Small intestine (tissue), 7 donors: ENCODE measurements at regions not wholly inside any gene's neighbourhood (a gene's known extent, or its start where the extent isn't known, plus 50 kb on each side); places are given as distances from the start of the nearest gene placed in this dataset.
"Not testable (repeated sequence)": the region's sequence is repeated elsewhere in the genome, so short reads cannot be mapped to it uniquely, and the experiment has no call there.

Source experiments
- DNase-seq, 2 donors: peaks; one replicate each; pipeline versions ENCODE4 v3.0.0 to v3.0.0-alpha.2; 2013
- FAIRE-seq: peaks from 2 replicates; lab custom pipeline; 2012; peaks lifted over from hg19 to GRCh38; lab: Jason Lieb, UNC
- H3K27ac ChIP-seq, 3 donors: one replicate each; pipeline ENCODE4 v1.5.1; 2013; ENCODE audit warnings: low read length in 2 of 3, mild to moderate bottlenecking in 2 of 3, control low read depth in 1 of 3, inconsistent platforms in 1 of 3, low read depth in 1 of 3, moderate library complexity in 1 of 3
- H3K27me3 ChIP-seq, 3 donors: one replicate each; pipeline ENCODE4 v1.6.1; 2013; ENCODE audit warnings: low read length in 3 of 3, inconsistent platforms in 1 of 3; ENCODE audit not compliant: control insufficient read depth in 3 of 3, insufficient read depth in 3 of 3
- H3K36me3 ChIP-seq, 3 donors: one replicate each; pipeline ENCODE4 v1.6.1; 2013; ENCODE audit warnings: low read length in 3 of 3, inconsistent platforms in 1 of 3, low read depth in 1 of 3, mild to moderate bottlenecking in 1 of 3, moderate library complexity in 1 of 3; ENCODE audit not compliant: control insufficient read depth in 3 of 3, insufficient read depth in 2 of 3
- H3K4me1 ChIP-seq, 3 donors: one replicate each; pipeline ENCODE4 v1.6.1; 2013; ENCODE audit warnings: low read length in 2 of 3, inconsistent platforms in 1 of 3, low read depth in 1 of 3, mild to moderate bottlenecking in 1 of 3, moderate library complexity in 1 of 3; ENCODE audit not compliant: control insufficient read depth in 3 of 3, insufficient read depth in 2 of 3
- H3K4me3 ChIP-seq, 3 donors: one replicate each; pipeline ENCODE4 v1.5.1; 2013; ENCODE audit warnings: low read length in 3 of 3, control low read depth in 1 of 3, inconsistent platforms in 1 of 3, low read depth in 1 of 3, mild to moderate bottlenecking in 1 of 3, moderate library complexity in 1 of 3
- H3K9me3 ChIP-seq, 2 donors: one replicate each; pipeline ENCODE4 v1.6.1; 2013; ENCODE audit warnings: low read depth in 1 of 2, low read length in 1 of 2; ENCODE audit not compliant: control insufficient read depth in 2 of 2, insufficient read depth in 1 of 2
- WGBS, 3 donors: extraction: QIAGEN DNeasy Blood & Tissue Kit; methylation state at CpG; one replicate each; pipeline ENCODE4 v1.1.7; 2013; 5-methylcytosine and 5-hydroxymethylcytosine counted together
- donor health status: healthy with polysubstance abuse.
- donor health status: control.
- donor health status: control.
- donor health status: Bipolar disorder and iron deficiency.
- donor health status: healthy.

DNA sequence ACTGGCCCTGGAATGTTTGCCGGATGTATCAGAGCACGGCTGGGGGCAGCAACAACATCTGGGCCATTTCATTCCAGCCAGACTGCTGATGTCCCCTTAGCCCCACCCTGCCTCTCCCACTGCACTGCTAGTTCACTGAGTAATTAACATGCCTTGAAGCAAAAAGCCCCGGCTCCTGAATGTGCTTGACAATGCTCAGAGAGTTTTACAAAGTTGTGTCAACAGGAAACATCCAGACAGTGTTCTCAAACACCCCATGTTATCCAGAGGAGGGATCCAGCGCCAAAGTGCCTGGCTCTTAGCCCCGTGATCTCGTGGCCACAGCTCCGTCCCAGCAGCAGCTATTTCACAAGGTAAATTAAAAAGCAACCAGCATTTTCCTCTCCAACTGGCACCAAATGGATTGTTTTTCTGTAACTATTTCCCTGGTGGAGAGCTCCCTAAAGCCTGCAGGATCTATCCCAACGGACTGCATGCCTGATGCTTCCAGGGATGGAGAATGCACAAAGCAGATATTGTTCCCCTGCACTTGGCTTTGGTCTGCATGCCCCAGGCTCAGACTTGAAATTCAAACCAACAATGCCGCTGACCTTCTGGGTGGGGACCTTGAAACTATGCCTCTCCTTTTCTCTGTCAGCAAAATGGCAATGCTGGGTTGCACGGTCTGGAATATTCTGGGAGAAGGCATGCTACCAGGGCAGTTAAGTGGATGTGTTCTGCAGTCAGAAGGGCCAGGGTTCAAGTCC is 115.6 kb upstream of the CDH5 start:
- Histone ChIP-seq H3K36me3 (no peaks in the 10 kb centered on the region), H3K27ac (peak overlapping the region in 2 of 3 donors; percentile 42 to 68), H3K9me3 (no peaks in the 10 kb centered on the region), H3K4me3 (no peak overlapping the region), H3K4me1 (no peaks in the 10 kb centered on the region), H3K27me3 (no peaks in the 10 kb centered on the region)
- FAIRE-seq (no peak), DNase-seq (peak in 1 of 2 donors; percentile 21)
- WGBS, 3 donors = 41 to 47% (median 42%) methylated on average over 10 of the region's 10 CpGs

DNA sequence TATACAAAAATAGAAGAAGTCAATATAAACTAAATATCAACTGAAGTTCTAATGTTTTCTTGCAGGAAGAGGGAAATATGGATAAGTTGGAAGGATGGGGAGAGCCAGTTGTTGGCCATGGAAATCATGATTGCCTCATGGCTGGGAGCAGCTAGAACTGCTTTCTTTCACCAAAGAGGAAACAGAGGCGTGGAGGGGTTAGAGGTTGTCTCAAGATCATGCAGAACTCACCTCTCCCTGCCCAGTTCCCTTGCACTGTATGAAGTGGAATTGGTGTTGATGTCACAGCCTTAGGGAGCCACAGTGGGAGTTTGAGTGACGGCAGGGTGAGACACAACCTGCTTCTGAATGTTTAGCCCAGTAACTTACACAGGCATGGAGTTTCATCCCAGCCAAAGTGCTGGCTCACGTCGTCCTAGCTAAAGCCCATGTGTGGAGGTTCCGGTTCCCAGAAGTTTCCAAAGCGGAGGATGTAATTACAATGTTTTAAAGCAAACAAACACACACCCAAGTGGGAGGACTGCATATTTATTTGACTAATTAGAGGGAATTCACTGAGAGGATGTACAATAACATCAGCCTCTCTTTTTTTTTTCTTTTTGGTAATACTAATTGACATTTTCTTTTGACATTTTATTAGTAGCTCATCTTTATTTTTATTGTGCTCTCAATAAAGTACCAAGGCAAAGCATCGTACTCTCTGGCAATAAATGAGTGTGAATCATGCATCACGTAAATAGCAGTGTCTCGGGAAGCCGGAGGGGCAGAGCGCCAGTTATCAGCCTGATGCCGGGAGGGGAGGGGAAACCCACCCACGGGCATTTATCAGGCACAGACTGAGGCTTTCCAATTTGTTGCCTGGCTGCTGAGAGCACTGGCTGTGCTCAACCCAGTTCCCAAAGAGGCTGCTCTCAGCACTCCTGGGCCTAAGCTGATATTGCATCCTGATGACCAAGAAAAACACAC is 118.7 kb upstream of the CDH5 start:
- peak overlapping the region in 1 of 3 donors; percentile 71 for H3K27ac ChIP-seq
- H3K27me3 ChIP-seq = no peaks in the 10 kb centered on the region
- DNase-seq = no peak
- H3K4me3 ChIP-seq = no peak overlapping the region
- no peaks in the 10 kb centered on the region for H3K9me3 ChIP-seq
- FAIRE-seq = no peak
- WGBS, 3 donors = 25 to 39% (median 29%) methylated on average over 13 of the region's 13 CpGs
- no peaks in the 10 kb centered on the region for H3K36me3 ChIP-seq
- H3K4me1 ChIP-seq = no peaks in the 10 kb centered on the region

DNA sequence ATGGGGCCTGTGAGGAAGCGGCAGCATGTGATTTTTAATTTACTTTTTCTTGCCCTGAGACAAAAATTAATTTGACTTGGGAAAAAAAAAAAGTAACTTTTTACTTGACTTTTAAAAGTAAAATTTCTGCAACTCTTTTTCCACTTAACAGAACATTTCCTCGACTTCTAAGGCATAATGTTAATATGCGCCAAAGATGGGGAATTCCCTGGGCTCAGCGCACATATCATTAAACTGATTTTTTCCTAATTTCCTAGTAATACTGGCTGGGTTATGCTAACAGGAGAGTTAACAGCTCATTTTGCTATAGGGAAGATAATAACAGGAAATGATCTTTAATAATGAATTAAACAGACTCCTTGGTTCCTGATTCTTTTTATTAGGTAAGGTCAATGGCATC is 120.6 kb upstream of the CDH5 start:
- FAIRE-seq (no peak), DNase-seq (no peak)
- Histone ChIP-seq H3K27me3 (no peaks in the 10 kb centered on the region), H3K36me3 (no peaks in the 10 kb centered on the region), H3K4me3 (no peak overlapping the region), H3K9me3 (no peaks in the 10 kb centered on the region), H3K27ac (no peak overlapping the region), H3K4me1 (no peaks in the 10 kb centered on the region)
- WGBS, 3 donors = 61 to 82% (median 71%) methylated on average over 4 of the region's 4 CpGs

DNA sequence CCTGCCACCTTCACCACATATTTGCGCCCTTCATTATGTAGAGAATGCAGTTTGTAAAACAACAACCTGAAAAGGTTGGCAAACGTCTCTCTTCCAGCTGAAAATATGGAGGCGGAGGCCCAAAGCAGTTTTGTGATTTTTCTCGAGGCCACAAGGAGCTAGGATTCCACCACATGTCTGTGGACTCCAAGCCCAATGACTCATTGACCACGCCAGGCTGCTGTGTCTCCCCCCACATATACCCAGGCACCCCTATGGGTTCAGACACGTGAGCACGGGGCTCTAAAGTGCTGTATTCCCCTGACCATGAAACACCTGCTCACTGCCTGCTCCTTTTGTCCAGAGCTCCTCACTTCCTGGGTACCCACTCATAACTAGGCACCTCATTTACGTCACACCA is 121.4 kb upstream of the CDH5 start:
- Histone ChIP-seq H3K36me3 (no peaks in the 10 kb centered on the region), H3K4me1 (no peaks in the 10 kb centered on the region), H3K27me3 (no peaks in the 10 kb centered on the region), H3K27ac (no peak overlapping the region), H3K4me3 (no peak overlapping the region), H3K9me3 (no peaks in the 10 kb centered on the region)
- FAIRE-seq (no peak), DNase-seq (no peak)
- 78 to 83% (median 82%) methylated on average over 8 of the region's 8 CpGs for WGBS, 3 donors

DNA sequence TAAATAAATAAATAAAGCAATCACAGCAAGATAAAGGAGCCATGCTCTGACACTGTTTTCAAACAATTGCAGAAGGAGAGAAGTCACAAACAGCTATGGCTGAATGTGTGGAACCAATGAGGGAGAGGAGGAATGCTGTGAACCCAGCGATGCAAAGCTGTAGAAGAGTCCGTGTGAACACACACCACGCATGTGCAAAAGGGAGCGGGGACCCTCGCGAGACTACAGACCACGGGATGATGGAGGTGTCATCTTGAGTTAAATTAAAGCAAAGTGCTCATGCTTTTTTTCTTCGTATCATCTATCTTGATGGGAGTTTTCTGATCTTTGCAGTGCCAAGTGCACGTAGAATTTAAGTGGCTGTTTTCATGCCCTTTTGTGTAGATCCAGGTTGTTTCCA is 123.8 kb upstream of the CDH5 start:
- 92 to 95% (median 93%) methylated on average over 9 of the region's 9 CpGs for WGBS, 3 donors
- no peaks in the 10 kb centered on the region for H3K36me3 ChIP-seq
- DNase-seq = no peak
- H3K4me1 ChIP-seq = no peaks in the 10 kb centered on the region
- H3K4me3 ChIP-seq = no peak overlapping the region
- no peak overlapping the region for H3K27ac ChIP-seq
- H3K9me3 ChIP-seq = peaks cover 0 to 7% of the 10 kb centered on the region in 2 donors
- no peaks in the 10 kb centered on the region for H3K27me3 ChIP-seq
- FAIRE-seq = no peak

DNA sequence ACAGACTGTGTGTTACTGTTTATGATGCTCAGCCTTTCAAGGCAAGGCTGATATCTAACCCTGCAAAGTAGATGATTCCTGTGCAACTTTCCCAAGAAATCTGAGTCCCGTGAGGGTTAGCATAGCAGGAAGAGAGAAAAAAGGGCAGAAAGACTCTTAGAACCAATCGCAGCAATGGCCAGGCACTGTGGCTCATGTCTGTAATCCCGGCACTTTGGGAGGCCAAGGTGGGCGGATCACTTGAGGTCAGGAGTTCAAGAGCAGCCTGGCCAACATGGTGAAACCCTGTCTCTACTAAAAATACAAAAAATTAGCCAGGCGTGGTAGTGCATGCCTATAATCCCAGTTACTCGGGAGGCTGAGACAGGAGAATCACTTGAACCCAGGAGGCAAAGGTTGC is 124.3 kb upstream of the CDH5 start:
- H3K36me3 ChIP-seq, H3K9me3 ChIP-seq, H3K27me3 ChIP-seq, H3K4me1 ChIP-seq, H3K4me3 ChIP-seq, FAIRE-seq, H3K27ac ChIP-seq, DNase-seq: not testable (repeated sequence)
- 73 to 76% (median 76%) methylated on average over 6 of the region's 6 CpGs for WGBS, 3 donors

DNA sequence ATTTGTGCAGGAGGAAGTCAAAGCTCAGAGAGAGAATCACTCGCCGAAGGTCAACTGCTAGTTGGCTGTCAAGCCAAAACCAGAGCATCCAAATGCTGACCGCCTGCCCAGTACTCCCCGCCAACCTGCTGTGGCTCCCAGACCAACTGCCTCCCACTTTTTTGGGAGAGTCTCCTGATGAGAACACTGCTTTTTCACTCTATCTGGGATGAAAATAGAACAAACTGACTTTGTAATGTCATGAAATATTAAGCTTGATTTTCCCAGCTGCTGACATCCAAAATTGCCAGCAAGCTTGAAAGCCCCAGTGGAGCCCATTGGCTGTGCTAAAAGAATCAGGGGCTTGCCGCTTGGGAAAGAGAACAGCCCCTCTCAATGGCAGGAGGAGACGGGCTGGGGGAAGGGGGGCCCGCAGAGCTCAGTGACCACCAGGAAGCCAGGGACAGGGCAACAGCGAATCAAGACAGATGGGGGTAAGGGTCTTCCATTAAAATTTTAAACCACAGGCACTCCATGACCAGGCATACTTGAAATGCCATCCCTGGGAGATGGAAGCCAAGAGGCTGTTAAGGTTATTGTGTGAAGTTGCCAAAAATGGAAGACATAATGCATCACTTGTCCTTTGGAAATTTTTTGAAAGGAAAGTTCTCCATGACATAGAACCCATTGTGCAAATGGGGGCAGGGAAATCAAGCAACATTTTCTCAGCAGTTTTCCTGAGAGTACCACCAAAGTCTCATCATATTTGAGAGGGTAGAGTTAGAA is 125.7 kb upstream of the CDH5 start:
- no peak overlapping the region for H3K27ac ChIP-seq
- no peak for FAIRE-seq
- 74 to 86% (median 78%) methylated on average over 8 of the region's 8 CpGs for WGBS, 3 donors

DNA sequence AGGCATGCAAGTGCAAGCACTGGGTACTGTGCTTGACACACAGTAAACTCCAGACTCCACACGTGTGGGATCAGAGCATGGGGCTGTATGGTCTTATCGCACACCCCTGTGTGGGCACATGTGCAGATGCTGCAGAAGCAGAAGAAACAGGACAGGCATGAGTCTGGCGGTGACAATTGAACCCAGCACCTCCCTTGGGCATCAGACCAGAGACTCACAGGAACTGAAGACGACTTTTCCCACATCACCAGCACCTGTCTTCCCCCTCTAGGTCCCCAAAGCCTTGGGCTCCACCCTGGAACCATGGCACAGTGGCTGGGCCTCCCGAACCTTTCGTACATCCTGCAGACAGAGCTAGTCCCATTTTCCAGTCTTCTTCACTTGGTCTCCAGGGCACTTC is 126.4 kb upstream of the CDH5 start:
- DNase-seq = no peak
- Histone ChIP-seq H3K27me3 (no peaks in the 10 kb centered on the region), H3K9me3 (peaks cover 0 to 7% of the 10 kb centered on the region in 2 donors), H3K36me3 (no peaks in the 10 kb centered on the region), H3K4me1 (no peaks in the 10 kb centered on the region), H3K27ac (no peak overlapping the region), H3K4me3 (no peak overlapping the region)
- FAIRE-seq = no peak
- WGBS, 3 donors = 76 to 88% (median 83%) methylated on average over 6 of the region's 6 CpGs

More for the DNA sequence above, 125.7 kb upstream of the CDH5 start:
- Histone ChIP-seq H3K9me3 (peaks cover 0 to 7% of the 10 kb centered on the region in 2 donors), H3K27me3 (no peaks in the 10 kb centered on the region), H3K36me3 (no peaks in the 10 kb centered on the region), H3K4me1 (no peaks in the 10 kb centered on the region), H3K4me3 (no peak overlapping the region)
- no peak for DNase-seq
